ENCODE measurements at regions not wholly inside any gene's neighbourhood (a gene's known extent, or its start where the extent isn't known, plus 50 kb on each side); places are given as distances from the start of the nearest gene placed in this dataset.

DNA sequence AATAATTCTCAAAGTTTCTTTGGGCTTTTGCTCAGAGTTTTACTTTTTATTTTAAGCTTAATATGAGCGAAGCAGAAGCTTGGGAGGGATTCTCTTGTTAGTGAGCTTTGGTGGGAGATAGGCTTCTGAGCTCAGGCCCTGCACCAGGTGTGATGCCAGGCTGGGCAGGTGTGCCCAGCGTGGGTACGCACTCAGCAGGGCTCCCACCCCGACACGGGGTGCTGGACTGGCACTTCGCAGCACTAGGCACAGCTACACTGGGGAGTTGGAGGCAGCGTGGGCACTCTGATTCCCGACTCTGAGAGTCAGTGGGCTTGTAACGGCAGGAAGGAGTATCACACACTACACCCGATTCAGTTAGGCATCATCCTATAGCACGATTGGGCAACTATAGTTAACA is 244.0 kb downstream of the KLF13 start:
- TF ChIP-seq EZH2 (IDR thresholded peaks at IDR 0.05; ENCODE audit: insufficient read depth, poor library complexity, severe bottlenecking) = no peak
- no peak for TF ChIP-seq EZH2phosphoT487 (IDR thresholded peaks at IDR 0.05; ENCODE audit: insufficient read depth, low read depth)

Data from GM23248 (cell line).